Stomach (tissue), 4 donors: ENCODE measurements at regions not wholly inside any gene's neighbourhood (a gene's known extent, or its start where the extent isn't known, plus 50 kb on each side); places are given as distances from the start of the nearest gene placed in this dataset.

ENCODE experiments used
- CTCF ChIP-seq, 7 experiments: fragments of 450-650 bp in 4 of 7; fragments of 200-600 bp in 3 of 7; sonication (generic) in 3 of 7; IDR thresholded peaks; one replicate each; pipeline ENCODE4 v1.5.1; 2016 to 2019; ENCODE audit warnings: antibody characterized with exemption in 7 of 7, control low read depth in 2 of 7, mild to moderate bottlenecking in 1 of 7
- EP300 ChIP-seq: sonication (generic); formaldehyde crosslinking; IDR thresholded peaks from one replicate; pipeline ENCODE4 v1.6.1; 2017; ENCODE audit warnings: antibody characterized with exemption
- POLR2A ChIP-seq, 4 donors: fragments of 450-650 bp; IDR thresholded peaks; one replicate each; pipeline ENCODE4 v1.6.1; 2016; ENCODE audit warnings: antibody characterized with exemption in 4 of 4, control low read depth in 2 of 4, mild to moderate bottlenecking in 1 of 4, moderate library complexity in 1 of 4
- POLR2AphosphoS5 ChIP-seq, 3 donors: sonication (generic); formaldehyde crosslinking; IDR thresholded peaks; one replicate each; pipeline ENCODE4 v1.6.1; 2016; ENCODE audit warnings: antibody characterized with exemption in 3 of 3

GRCh38 chr22:22035771-22036314 is 53.3 kb upstream of the TOP3B start:
- TF ChIP-seq EP300 (no peak), CTCF (IDR thresholded peaks at IDR 0.05) (no peak), POLR2A (IDR thresholded peaks at IDR 0.05) (no peak), POLR2AphosphoS5 (IDR thresholded peaks at IDR 0.05) (no peak)
